ENCODE measurements at regions not wholly inside any gene's neighbourhood (a gene's known extent, or its start where the extent isn't known, plus 50 kb on each side); places are given as distances from the start of the nearest gene placed in this dataset.
"Not testable (repeated sequence)": the region's sequence is repeated elsewhere in the genome, so short reads cannot be mapped to it uniquely, and the experiment has no call there.

GRCh38 chr12:124652661-124653060, 85.2 kb upstream of the NCOR2 start:
- no peak for DNase-seq (ENCODE audit: low spot score)

GRCh38 chr12:124651516-124652273, 84.3 kb upstream of the NCOR2 start:
- no peak for DNase-seq (ENCODE audit: low spot score)

GRCh38 chr12:124650912-124651311, 83.5 kb upstream of the NCOR2 start:
- no peak for DNase-seq (ENCODE audit: low spot score)

GRCh38 chr12:124648710-124649384, 81.4 kb upstream of the NCOR2 start:
- no peak for DNase-seq (ENCODE audit: low spot score)

- DNase-seq (ENCODE audit: low spot score): no peak
Observed at GRCh38 chr12:124647316-124647715, 79.9 kb upstream of the NCOR2 start.

GRCh38 chr12:124646385-124647230, 79.2 kb upstream of the NCOR2 start:
- no peak for DNase-seq (ENCODE audit: low spot score)

- no peak for DNase-seq (ENCODE audit: low spot score)
Observed at GRCh38 chr12:124645530-124646244, 78.3 kb upstream of the NCOR2 start.

- DNase-seq (ENCODE audit: low spot score): not testable (repeated sequence)
Observed at GRCh38 chr12:124643768-124644167, 76.4 kb upstream of the NCOR2 start.

- DNase-seq (ENCODE audit: low spot score): no peak
Observed at GRCh38 chr12:124642105-124642504, 74.7 kb upstream of the NCOR2 start.

GRCh38 chr12:124641591-124641990, 74.2 kb upstream of the NCOR2 start:
- DNase-seq (ENCODE audit: low spot score): no peak

- no peak for DNase-seq (ENCODE audit: low spot score)
Observed at GRCh38 chr12:124640056-124640455, 72.6 kb upstream of the NCOR2 start.

- DNase-seq (ENCODE audit: low spot score): no peak
Observed at GRCh38 chr12:124639122-124639806, 71.9 kb upstream of the NCOR2 start.

- DNase-seq (ENCODE audit: low spot score): peak; percentile 69
Observed at GRCh38 chr12:124637581-124637981, 70.2 kb upstream of the NCOR2 start.

GRCh38 chr12:124637163-124637562, 69.8 kb upstream of the NCOR2 start:
- DNase-seq (ENCODE audit: low spot score): no peak

GRCh38 chr12:124636138-124636978, 68.9 kb upstream of the NCOR2 start:
- DNase-seq (ENCODE audit: low spot score): peak; percentile 76

GRCh38 chr12:124635316-124635715, 67.9 kb upstream of the NCOR2 start:
- no peak for DNase-seq (ENCODE audit: low spot score)

GRCh38 chr12:124633365-124634362, 66.3 kb upstream of the NCOR2 start:
- DNase-seq (ENCODE audit: low spot score): peak; percentile 64

GRCh38 chr12:124632519-124632984, 65.1 kb upstream of the NCOR2 start:
- peak; percentile 22 for DNase-seq (ENCODE audit: low spot score)
